GM12891 (cell line): ENCODE measurements at regions not wholly inside any gene's neighbourhood (a gene's known extent, or its start where the extent isn't known, plus 50 kb on each side); places are given as distances from the start of the nearest gene placed in this dataset.

Experiments used
- PAX5 ChIP-seq: IDR thresholded peaks from 2 replicates; pipeline ENCODE4 v1.6.1; 2011; ENCODE audit warnings: low read length, moderate library complexity, mild to moderate bottlenecking; ENCODE audit not compliant: insufficient read depth, severe bottlenecking
- POLR2A ChIP-seq: IDR thresholded peaks from 2 replicates; pipeline ENCODE4 v1.6.1; 2011; ENCODE audit warnings: low read depth, low read length, control low read depth
- POLR2AphosphoS5 ChIP-seq: IDR thresholded peaks from 2 replicates; pipeline ENCODE4 v1.6.1; 2011; ENCODE audit warnings: low read depth, low read length, control low read depth
- SPI1 ChIP-seq: IDR thresholded peaks from 2 replicates; pipeline ENCODE4 v1.6.1; 2011; ENCODE audit warnings: low read depth, low read length, control low read depth
- TAF1 ChIP-seq: IDR thresholded peaks from 2 replicates; pipeline ENCODE4 v1.6.1; 2011; ENCODE audit warnings: low read depth, low read length, control low read depth

DNA sequence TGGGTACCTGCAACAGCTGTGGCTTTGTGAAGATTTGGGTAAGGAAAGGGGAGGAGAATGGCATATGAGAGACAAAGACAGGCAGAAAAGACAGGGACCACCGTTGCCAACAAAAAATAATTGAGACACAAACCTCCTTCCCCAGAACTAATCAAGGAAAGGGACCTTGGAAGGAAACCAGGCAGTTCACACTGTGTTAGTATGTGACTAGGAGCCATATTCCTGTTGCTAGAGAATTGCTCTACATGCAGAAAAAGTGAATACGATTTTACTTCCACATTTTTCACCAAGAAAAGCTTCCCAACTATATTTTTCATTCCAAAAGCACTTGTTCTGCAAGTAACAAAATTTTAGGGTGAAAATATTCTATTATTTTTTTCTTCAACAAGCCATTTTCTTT is 393.7 kb upstream of the ADAMTS9 start:
- TF ChIP-seq POLR2A (no peak), POLR2AphosphoS5 (no peak), TAF1 (no peak), PAX5 (no peak), SPI1 (no peak)
